Activated CD8-positive, alpha-beta T cell treated with anti-CD3 and anti-CD28 coated beads, Interleukin-2, amount 10 ng/mL, durations not matched to agents 7 days and 5 days (primary cell): ENCODE measurements at regions not wholly inside any gene's neighbourhood (a gene's known extent, or its start where the extent isn't known, plus 50 kb on each side); places are given as distances from the start of the nearest gene placed in this dataset.
"Not testable (repeated sequence)": the region's sequence is repeated elsewhere in the genome, so short reads cannot be mapped to it uniquely, and the experiment has no call there.

Experiments used
- ATAC-seq: fragments of 150-1000 bp; cut with Tn5 transposase; one replicate; pipeline ENCODE4 v1.10.0; 2021; ENCODE audit warnings: moderate library complexity
- CTCF ChIA-PET: fragments of 350-600 bp; sonication (Branson Sonifier 250); formaldehyde crosslinking; loops from one replicate; lab custom pipeline; 2021; ENCODE audit warnings: antibody characterized with exemption; lab: Charles Lee
- POLR2A ChIA-PET: fragments of 350-600 bp; sonication (Branson Sonifier 250); formaldehyde crosslinking; loops from one replicate; lab custom pipeline; 2021; ENCODE audit warnings: antibody characterized with exemption; lab: Charles Lee
- DNase-seq: peaks from one replicate; pipeline ENCODE4 v3.0.0-alpha.2; 2020
- H3K27ac Mint-ChIP-seq: one replicate; pipeline ENCODE4 v1.8.0; 2021; ENCODE audit warnings: mild to moderate bottlenecking, mixed read lengths
- H3K27me3 Mint-ChIP-seq: one replicate; pipeline ENCODE4 v1.8.0; 2021; ENCODE audit warnings: low read depth, mixed read lengths
- H3K36me3 Mint-ChIP-seq: one replicate; pipeline ENCODE4 v1.8.0; 2021; ENCODE audit warnings: low read depth, mixed read lengths
- H3K4me1 Mint-ChIP-seq: one replicate; pipeline ENCODE4 v1.8.0; 2021; ENCODE audit warnings: low read depth, mixed read lengths
- H3K4me3 Mint-ChIP-seq: one replicate; pipeline ENCODE4 v1.8.0; 2021; ENCODE audit warnings: mild to moderate bottlenecking, mixed read lengths
- H3K9me3 Mint-ChIP-seq: one replicate; pipeline ENCODE4 v1.8.0; 2022; ENCODE audit warnings: mixed read lengths; ENCODE audit not compliant: insufficient read depth

- H3K4me1 Mint-ChIP-seq = no peaks in the 10 kb centered on the region
- ATAC-seq (no peak), DNase-seq (no peak)
- CTCF ChIA-PET = no interaction called here
- peaks cover 26% of the 10 kb centered on the region for H3K9me3 Mint-ChIP-seq
- H3K36me3 Mint-ChIP-seq = no peaks in the 10 kb centered on the region
- POLR2A ChIA-PET = no interaction called here
- H3K27me3 Mint-ChIP-seq = no peaks in the 10 kb centered on the region
- no peak overlapping the region for H3K27ac Mint-ChIP-seq
- H3K4me3 Mint-ChIP-seq = no peak overlapping the region
Observed at GRCh38 chr5:21063146-21063545, 1075.1 kb upstream of the CDH18 start.

- ChIA-PET CTCF (no interaction called here), POLR2A (no interaction called here)
- Mint-ChIP-seq H3K36me3 (no peaks in the 10 kb centered on the region), H3K27ac (no peak overlapping the region), H3K9me3 (peaks cover 20% of the 10 kb centered on the region), H3K4me3 (no peak overlapping the region), H3K27me3 (no peaks in the 10 kb centered on the region), H3K4me1 (no peaks in the 10 kb centered on the region)
- ATAC-seq = no peak
- DNase-seq = no peak
Observed at GRCh38 chr5:21058289-21058688, 1070.3 kb upstream of the CDH18 start.

GRCh38 chr5:21051945-21052344, 1063.9 kb upstream of the CDH18 start:
- Mint-ChIP-seq H3K36me3 (no peaks in the 10 kb centered on the region), H3K27me3 (no peaks in the 10 kb centered on the region), H3K27ac (no peak overlapping the region), H3K9me3 (peaks cover 9% of the 10 kb centered on the region), H3K4me1 (no peaks in the 10 kb centered on the region), H3K4me3 (no peak overlapping the region)
- CTCF ChIA-PET = no interaction called here
- no peak for DNase-seq
- ATAC-seq = no peak
- POLR2A ChIA-PET = no interaction called here

- Mint-ChIP-seq H3K4me3 (no peak overlapping the region), H3K4me1 (no peaks in the 10 kb centered on the region), H3K27ac (no peak overlapping the region), H3K9me3 (peaks cover 9% of the 10 kb centered on the region), H3K36me3 (no peaks in the 10 kb centered on the region), H3K27me3 (no peaks in the 10 kb centered on the region)
- ChIA-PET CTCF (no interaction called here), POLR2A (no interaction called here)
- ATAC-seq (no peak), DNase-seq (no peak)
Observed at GRCh38 chr5:21049901-21050300, 1061.9 kb upstream of the CDH18 start.

- Mint-ChIP-seq H3K4me1 (no peaks in the 10 kb centered on the region), H3K9me3 (peaks cover 14% of the 10 kb centered on the region), H3K4me3 (no peak overlapping the region), H3K27me3 (no peaks in the 10 kb centered on the region), H3K27ac (no peak overlapping the region), H3K36me3 (no peaks in the 10 kb centered on the region)
- ChIA-PET POLR2A (no interaction called here), CTCF (no interaction called here)
- no peak for ATAC-seq
- no peak for DNase-seq
Observed at GRCh38 chr5:21030981-21031380, 1043.0 kb upstream of the CDH18 start.

GRCh38 chr5:21024966-21025365, 1037.0 kb upstream of the CDH18 start:
- Mint-ChIP-seq H3K4me1 (no peaks in the 10 kb centered on the region), H3K36me3 (no peaks in the 10 kb centered on the region), H3K9me3 (peaks cover 15% of the 10 kb centered on the region), H3K27me3 (no peaks in the 10 kb centered on the region), H3K27ac (no peak overlapping the region), H3K4me3 (no peak overlapping the region)
- DNase-seq (no peak), ATAC-seq (no peak)
- CTCF ChIA-PET = no interaction called here
- POLR2A ChIA-PET = no interaction called here

- ATAC-seq (no peak), DNase-seq (no peak)
- no peaks in the 10 kb centered on the region for H3K4me1 Mint-ChIP-seq
- H3K9me3 Mint-ChIP-seq = peaks cover 21% of the 10 kb centered on the region
- POLR2A ChIA-PET = no interaction called here
- H3K27me3 Mint-ChIP-seq = no peaks in the 10 kb centered on the region
- no peak overlapping the region for H3K27ac Mint-ChIP-seq
- no peaks in the 10 kb centered on the region for H3K36me3 Mint-ChIP-seq
- H3K4me3 Mint-ChIP-seq = no peak overlapping the region
- CTCF ChIA-PET = no interaction called here
Observed at GRCh38 chr5:21013237-21013636, 1025.2 kb upstream of the CDH18 start.

GRCh38 chr5:21007781-21008180, 1019.8 kb upstream of the CDH18 start:
- POLR2A ChIA-PET = no interaction called here
- Mint-ChIP-seq H3K36me3 (no peaks in the 10 kb centered on the region), H3K9me3 (no peaks in the 10 kb centered on the region), H3K4me3 (no peak overlapping the region), H3K27me3 (no peaks in the 10 kb centered on the region), H3K27ac (no peak overlapping the region), H3K4me1 (no peaks in the 10 kb centered on the region)
- DNase-seq = no peak
- CTCF ChIA-PET = no interaction called here
- no peak for ATAC-seq

GRCh38 chr5:20988933-20989332, 1000.9 kb upstream of the CDH18 start:
- ATAC-seq, POLR2A ChIA-PET, H3K27me3 Mint-ChIP-seq, H3K4me1 Mint-ChIP-seq, H3K36me3 Mint-ChIP-seq, DNase-seq, H3K27ac Mint-ChIP-seq, CTCF ChIA-PET, H3K4me3 Mint-ChIP-seq: not testable (repeated sequence)
- H3K9me3 Mint-ChIP-seq = peaks cover 10% of the 10 kb centered on the region

GRCh38 chr5:20985754-20986153, 997.8 kb upstream of the CDH18 start:
- H3K4me1 Mint-ChIP-seq = no peaks in the 10 kb centered on the region
- DNase-seq (no peak), ATAC-seq (no peak)
- ChIA-PET CTCF (no interaction called here), POLR2A (no interaction called here)
- H3K36me3 Mint-ChIP-seq = no peaks in the 10 kb centered on the region
- no peak overlapping the region for H3K27ac Mint-ChIP-seq
- H3K4me3 Mint-ChIP-seq = no peak overlapping the region
- H3K9me3 Mint-ChIP-seq = peaks cover 15% of the 10 kb centered on the region
- H3K27me3 Mint-ChIP-seq = no peaks in the 10 kb centered on the region

- Mint-ChIP-seq H3K27me3 (no peaks in the 10 kb centered on the region), H3K9me3 (peaks cover 10% of the 10 kb centered on the region), H3K36me3 (no peaks in the 10 kb centered on the region), H3K27ac (no peak overlapping the region), H3K4me1 (no peaks in the 10 kb centered on the region), H3K4me3 (no peak overlapping the region)
- POLR2A ChIA-PET = no interaction called here
- ATAC-seq (no peak), DNase-seq (no peak)
- CTCF ChIA-PET = no interaction called here
Observed at GRCh38 chr5:20974426-20974825, 986.4 kb upstream of the CDH18 start.

- DNase-seq (no peak), ATAC-seq (no peak)
- POLR2A ChIA-PET = no interaction called here
- H3K27ac Mint-ChIP-seq = no peak overlapping the region
- H3K9me3 Mint-ChIP-seq = peaks cover 10% of the 10 kb centered on the region
- H3K4me3 Mint-ChIP-seq = no peak overlapping the region
- H3K36me3 Mint-ChIP-seq = no peaks in the 10 kb centered on the region
- no peaks in the 10 kb centered on the region for H3K4me1 Mint-ChIP-seq
- H3K27me3 Mint-ChIP-seq = no peaks in the 10 kb centered on the region
- CTCF ChIA-PET = no interaction called here
Observed at GRCh38 chr5:20972419-20972925, 984.5 kb upstream of the CDH18 start.

GRCh38 chr5:20959347-20959746, 971.3 kb upstream of the CDH18 start:
- DNase-seq = no peak
- no peak overlapping the region for H3K4me3 Mint-ChIP-seq
- CTCF ChIA-PET = no interaction called here
- POLR2A ChIA-PET = no interaction called here
- ATAC-seq = no peak
- H3K9me3 Mint-ChIP-seq = peaks cover 21% of the 10 kb centered on the region
- no peaks in the 10 kb centered on the region for H3K27me3 Mint-ChIP-seq
- H3K27ac Mint-ChIP-seq = no peak overlapping the region
- H3K36me3 Mint-ChIP-seq = no peaks in the 10 kb centered on the region
- H3K4me1 Mint-ChIP-seq = no peaks in the 10 kb centered on the region
